GM21786 (cell line): ENCODE measurements at regions not wholly inside any gene's neighbourhood (a gene's known extent, or its start where the extent isn't known, plus 50 kb on each side); places are given as distances from the start of the nearest gene placed in this dataset.
"Not testable (repeated sequence)": the region's sequence is repeated elsewhere in the genome, so short reads cannot be mapped to it uniquely, and the experiment has no call there.

Source experiments
- ATAC-seq: cut with Tn5 transposase; IDR thresholded peaks from one replicate; pipeline ENCODE4 v1.9.1; 2021; ENCODE audit not compliant: unreplicated experiment

DNA sequence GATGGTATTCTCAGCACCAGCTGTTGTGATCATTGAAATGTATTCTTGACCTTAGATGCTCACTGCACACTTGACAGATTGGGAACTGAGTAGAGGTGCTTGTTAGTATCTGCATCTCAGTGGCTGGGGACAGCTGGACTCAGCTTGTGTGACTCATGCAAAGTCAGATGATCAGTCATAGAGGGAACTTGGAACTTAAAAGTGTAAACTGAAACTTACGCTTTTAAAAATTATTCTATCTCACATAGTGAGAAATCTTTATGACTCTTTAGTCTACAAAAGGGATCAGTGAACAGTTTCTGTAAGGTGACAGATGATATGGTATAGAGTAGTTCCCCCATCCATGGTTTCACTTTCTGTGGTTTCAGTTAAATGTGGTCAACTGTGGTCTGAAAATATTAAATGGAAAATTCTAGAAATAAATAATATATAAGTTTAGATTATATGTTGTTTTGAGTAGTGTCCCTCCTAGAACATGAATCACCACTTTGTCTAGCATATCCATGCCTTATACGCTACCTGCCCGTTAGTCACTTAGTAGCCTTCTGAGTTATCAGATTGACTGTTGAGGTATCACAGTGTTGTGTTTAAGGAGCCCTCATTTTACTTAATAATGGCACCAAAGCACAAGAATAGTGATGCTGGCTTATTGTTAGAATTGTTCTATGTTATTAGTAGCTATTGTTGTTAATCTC lies 135.6 kb upstream of the ZNF658 start:
- ATAC-seq, result peak; percentile 99

DNA sequence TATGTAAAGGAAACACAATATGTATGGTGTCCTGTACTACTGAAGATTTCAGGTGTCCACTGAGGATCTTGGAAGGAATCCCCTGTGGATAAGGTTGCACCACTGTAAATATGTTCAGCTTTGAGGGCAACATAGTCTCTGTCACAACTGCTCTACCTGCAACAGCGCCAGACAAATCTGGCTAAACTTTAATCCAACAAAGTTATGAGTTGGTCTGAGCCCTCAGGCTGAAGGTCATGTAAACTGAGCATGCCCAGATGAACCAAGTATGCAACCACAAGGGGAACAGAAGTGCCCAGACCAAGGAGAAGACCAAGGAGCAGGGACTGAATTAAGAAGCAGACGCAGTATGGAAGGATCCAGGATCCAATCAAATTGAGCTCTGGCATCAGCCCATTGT lies 135.0 kb upstream of the ZNF658 start:
- ATAC-seq, result not testable (repeated sequence)

DNA sequence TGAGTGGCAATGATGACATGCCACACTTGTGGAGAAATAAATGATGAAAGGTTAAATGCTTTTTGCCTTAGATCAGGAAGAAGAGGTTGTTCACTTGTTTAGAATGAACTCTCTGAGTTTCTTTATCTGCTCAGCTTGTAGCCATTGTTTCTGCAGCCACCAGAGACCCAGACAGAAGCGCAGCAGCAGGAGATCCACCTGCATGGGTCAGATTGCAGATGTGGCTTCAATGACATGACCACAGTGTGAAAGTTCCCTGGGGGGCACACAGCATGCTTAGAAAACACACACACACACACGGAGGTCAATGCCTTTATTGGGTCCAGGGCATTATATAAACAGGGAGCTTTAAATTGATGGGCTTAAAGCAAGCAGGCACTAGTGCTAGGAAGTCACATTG lies 129.0 kb upstream of the ZNF658 start:
- not testable (repeated sequence) for ATAC-seq

GRCh38 chr9:66774618-66775017 lies 125.9 kb upstream of the ZNF658 start:
- not testable (repeated sequence) for ATAC-seq

GRCh38 chr9:66779944-66780661 lies 120.4 kb upstream of the ZNF658 start:
- not testable (repeated sequence) for ATAC-seq

DNA sequence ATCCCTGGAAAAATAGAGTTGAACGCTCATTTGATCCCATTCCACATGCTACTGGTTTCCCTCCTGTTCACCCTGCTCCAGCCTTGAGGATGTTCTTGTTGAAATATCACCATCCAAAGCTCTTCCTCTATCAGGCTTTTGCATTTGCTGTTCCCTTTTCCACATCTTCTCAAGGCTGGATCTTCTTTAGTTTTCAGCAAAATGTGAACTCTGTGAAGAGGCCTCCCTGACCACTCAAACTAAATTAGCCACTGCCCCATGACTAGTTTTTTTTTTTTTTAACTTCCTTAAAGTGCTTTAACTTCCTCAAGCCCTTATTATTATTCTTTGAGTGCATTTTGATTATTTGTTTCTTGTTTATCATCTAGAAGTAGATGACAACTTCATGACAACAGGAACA lies 119.3 kb upstream of the ZNF658 start:
- ATAC-seq, result not testable (repeated sequence)

DNA sequence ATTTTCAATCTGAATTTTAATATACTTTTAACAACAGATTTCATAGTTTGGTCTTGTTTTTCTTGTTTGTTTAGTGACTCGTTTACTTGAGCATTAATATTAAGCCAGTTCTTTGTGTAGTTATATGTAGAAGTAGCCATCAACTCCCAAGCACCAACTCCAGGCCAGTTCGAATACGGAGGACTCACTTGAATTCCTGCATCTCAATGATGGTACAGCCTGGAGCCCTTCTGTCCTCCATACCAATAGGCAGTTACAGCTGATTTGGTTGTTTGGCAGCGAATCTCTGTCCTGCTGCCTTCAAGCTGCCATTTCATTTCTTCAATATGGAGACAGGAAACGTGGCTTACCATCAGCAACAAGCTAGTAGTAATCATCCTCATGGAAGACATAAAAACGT lies 118.5 kb upstream of the ZNF658 start:
- not testable (repeated sequence) for ATAC-seq

GRCh38 chr9:66785603-66786002 lies 114.9 kb upstream of the ZNF658 start:
- ATAC-seq, result not testable (repeated sequence)

- ATAC-seq, result not testable (repeated sequence)
Measured at GRCh38 chr9:66791092-66791750, 109.3 kb upstream of the ZNF658 start.

DNA sequence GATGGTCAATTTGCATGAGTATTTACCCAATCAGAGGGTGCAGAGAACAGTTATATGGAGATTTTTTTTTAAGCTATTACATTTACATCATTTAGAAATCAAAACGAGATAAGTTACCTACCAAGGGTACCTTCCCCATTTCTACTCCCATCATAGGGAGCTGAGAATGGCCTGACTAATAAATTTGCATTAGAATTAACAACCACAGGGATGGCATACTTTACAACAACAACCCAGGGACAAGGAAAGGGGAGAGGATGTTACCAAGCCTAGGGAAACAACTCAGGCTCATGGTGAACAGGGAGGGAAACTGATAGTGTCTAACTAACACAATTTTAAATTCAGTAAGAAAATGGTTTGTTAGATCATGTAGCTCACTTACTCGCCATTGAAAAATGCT lies 105.8 kb upstream of the ZNF658 start:
- not testable (repeated sequence) for ATAC-seq

- not testable (repeated sequence) for ATAC-seq
Measured at GRCh38 chr9:66795723-66796503, 104.6 kb upstream of the ZNF658 start.

DNA sequence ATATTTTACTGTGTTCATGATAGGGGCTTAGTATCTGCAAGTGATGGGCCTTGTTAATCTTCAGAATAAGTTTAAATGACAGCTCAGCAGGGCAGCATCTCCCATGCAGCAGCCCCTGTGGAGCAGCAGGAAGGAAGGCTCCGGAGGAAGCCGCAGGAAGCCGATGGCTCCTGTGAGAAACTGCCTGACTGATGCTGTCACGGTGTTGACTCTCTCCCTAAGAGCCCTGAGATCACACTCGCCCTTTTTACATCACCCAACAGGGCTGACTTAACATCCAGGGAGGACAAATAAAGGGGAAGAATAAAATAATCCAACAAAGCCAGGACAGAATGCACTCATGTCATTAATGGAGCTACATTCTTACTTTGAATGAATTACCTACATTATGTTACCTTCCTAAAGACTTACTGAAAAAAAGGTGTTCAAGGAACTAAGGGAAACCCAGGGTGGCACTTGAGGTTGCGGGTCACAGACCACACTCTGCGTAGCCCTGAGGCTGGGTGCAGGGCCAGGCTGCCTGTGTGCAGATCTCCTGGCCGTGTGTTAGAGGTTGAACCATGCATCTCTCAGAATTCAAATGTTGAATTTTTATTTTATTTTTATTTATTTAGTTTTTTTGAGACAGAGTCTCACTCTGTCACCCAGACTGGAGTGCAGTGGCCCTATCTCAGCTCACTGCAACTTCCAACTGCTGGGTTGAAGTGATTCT lies 102.5 kb upstream of the ZNF658 start:
- not testable (repeated sequence) for ATAC-seq

- not testable (repeated sequence) for ATAC-seq
Measured at GRCh38 chr9:66803619-66804018, 96.9 kb upstream of the ZNF658 start.

DNA sequence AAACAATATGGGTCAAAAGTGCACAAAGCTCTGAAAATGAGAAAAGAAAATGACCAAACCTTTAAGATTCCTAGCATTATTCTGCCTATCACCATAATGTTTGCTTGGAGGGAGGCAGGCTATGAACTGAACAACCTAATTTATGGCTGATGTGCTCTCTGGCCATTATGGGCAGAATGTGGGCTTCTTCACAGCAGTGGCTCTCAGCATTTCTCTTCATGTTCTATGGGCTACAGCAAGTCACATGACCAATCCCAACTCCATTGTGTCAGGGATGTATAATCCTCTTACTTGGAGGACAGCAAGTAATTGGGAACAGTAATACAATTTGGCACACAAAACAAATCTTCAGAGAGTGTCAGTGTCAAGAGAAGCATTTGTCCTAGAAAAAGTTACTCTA lies 90.3 kb upstream of the ZNF658 start:
- ATAC-seq, result not testable (repeated sequence)

DNA sequence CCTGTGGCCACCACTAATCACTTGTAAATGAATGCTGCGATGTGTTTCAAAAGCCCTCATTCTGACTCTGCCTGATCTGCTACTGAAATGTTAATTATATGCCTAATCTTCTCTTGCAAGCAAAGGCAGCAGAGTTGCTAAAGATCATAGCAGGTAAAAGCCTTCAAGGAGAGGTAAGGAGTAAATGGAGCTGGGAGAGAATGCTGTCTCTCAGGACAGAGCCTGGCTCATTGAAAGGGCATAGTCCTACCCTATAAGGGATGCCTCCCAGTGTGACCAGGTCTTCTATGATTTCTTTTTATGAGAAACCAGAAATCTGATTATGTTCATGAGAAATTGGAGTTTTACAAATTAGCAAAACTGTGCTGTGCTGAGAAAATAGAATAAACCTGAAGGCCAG lies 88.2 kb upstream of the ZNF658 start:
- ATAC-seq, result not testable (repeated sequence)

DNA sequence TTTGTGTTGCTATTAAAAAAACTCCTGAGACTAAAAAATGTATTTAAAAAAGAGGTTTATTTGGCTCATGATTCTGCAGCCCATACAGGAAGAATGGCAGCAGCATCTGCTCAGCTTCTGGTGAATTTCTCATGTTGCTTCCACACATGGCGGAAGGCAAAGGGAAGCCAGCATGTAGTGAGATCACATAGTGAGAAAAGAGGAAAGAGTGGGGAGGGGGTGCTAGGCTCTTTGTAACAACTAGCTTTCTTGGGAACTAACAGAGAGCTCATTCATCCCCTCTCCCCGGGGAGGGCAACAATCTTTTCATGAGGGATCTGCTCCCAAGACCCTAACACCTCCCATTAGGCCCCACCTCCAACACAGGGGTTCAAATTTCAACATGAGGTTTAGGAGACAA lies 87.6 kb upstream of the ZNF658 start:
- not testable (repeated sequence) for ATAC-seq

DNA sequence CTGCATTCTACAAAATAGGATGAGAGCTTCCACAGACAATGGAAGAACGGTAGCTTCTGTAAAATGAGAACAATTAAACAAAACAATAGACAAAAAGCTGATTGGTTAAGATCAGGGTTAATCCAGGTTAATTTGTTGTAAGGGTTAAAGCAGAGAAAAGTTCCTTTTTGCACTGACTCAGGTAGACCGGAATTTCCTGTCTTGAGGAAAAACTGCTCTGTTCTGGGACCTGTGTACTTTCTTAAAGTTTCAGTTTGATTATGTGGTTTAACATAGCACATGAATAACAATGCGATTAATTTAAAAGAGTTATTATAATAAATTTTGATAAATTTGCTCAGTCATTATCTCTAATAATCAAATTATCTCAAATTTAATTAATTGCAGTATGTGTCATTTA lies 86.5 kb upstream of the ZNF658 start:
- not testable (repeated sequence) for ATAC-seq

- ATAC-seq, result not testable (repeated sequence)
Measured at GRCh38 chr9:66819510-66819909, 81.0 kb upstream of the ZNF658 start.

- ATAC-seq, result not testable (repeated sequence)
Measured at GRCh38 chr9:66820014-66820660, 80.4 kb upstream of the ZNF658 start.

DNA sequence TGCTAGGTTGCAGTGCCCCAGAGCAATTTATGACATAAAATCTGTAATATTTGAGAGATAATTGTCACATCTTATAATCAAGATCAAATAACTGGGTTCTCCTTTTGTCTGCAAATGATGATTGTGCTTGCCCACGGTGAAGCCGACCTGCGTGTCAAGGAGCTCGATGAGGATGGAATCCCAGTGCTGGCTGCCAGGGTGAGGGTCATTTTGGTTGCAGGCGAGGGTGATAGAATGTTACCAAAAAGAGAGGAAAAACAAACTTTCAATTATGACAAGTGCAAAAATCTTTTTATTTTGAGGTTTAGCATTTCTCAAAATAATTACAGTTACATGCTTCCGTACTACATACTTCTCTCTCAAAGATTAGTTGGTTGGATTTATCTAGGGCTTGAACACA lies 76.4 kb upstream of the ZNF658 start:
- ATAC-seq, result not testable (repeated sequence)
